Neural cell (in vitro differentiated cells): ENCODE measurements at regions not wholly inside any gene's neighbourhood (a gene's known extent, or its start where the extent isn't known, plus 50 kb on each side); places are given as distances from the start of the nearest gene placed in this dataset.

Experiments
- H2AFZ ChIP-seq: fragments of 200-600, 300-800 bp; sonication (generic), shearing (Covaris generic); 2 replicates; pipeline ENCODE4 v1.6.0; 2014; ENCODE audit warnings: low read depth, mild to moderate bottlenecking, antibody characterized with exemption, low read length, moderate library complexity
- H3F3A ChIP-seq: fragments of 200-600 bp; shearing (Covaris generic); 2 replicates; pipeline ENCODE4 v1.6.1; 2016; ENCODE audit warnings: mild to moderate bottlenecking, moderate library complexity, mixed read lengths, antibody characterized with exemption, low read length; ENCODE audit not compliant: insufficient read depth, poor library complexity, severe bottlenecking
- H3K27ac ChIP-seq: fragments of 200-600, 300-800 bp; sonication (generic), shearing (Covaris generic); 2 replicates; pipeline ENCODE4 v1.5.1; 2014; ENCODE audit warnings: mild to moderate bottlenecking, low read length, moderate library complexity
- H3K27me3 ChIP-seq: fragments of 300-800, 200-600 bp; sonication (generic), shearing (Covaris generic); 2 replicates; pipeline ENCODE4 v1.6.0; 2014; ENCODE audit warnings: mild to moderate bottlenecking, low read depth, low read length, moderate library complexity; ENCODE audit not compliant: insufficient read depth
- H3K36me3 ChIP-seq: fragments of 300-800, 200-600 bp; sonication (generic), shearing (Covaris generic); 2 replicates; pipeline ENCODE4 v1.5.1; 2014; ENCODE audit warnings: mild to moderate bottlenecking, antibody characterized with exemption, low read length, moderate library complexity; ENCODE audit not compliant: insufficient read depth
- H3K4me2 ChIP-seq: fragments of 300-800, 200-600 bp; sonication (generic), shearing (Covaris generic); 2 replicates; pipeline ENCODE4 v1.6.0; 2014; ENCODE audit warnings: mild to moderate bottlenecking, low read length
- H3K4me3 ChIP-seq: fragments of 300-800, 200-600 bp; sonication (generic), shearing (Covaris generic); 2 replicates; pipeline ENCODE4 v1.5.1; 2014; ENCODE audit warnings: mild to moderate bottlenecking, low read length, moderate library complexity
- H3K79me2 ChIP-seq: fragments of 200-600 bp; shearing (Covaris generic); replicated peaks from 2 replicates; pipeline ENCODE4 v1.6.0; 2014; ENCODE audit warnings: mild to moderate bottlenecking, low read length, moderate library complexity; ENCODE audit not compliant: insufficient read depth
- H3K9ac ChIP-seq: fragments of 300-800, 200-600 bp; sonication (generic), shearing (Covaris generic); 2 replicates; pipeline ENCODE4 v1.6.1; 2016; ENCODE audit warnings: mild to moderate bottlenecking, low read length, mixed read lengths
- H3K9me2 ChIP-seq: fragments of 200-600 bp; shearing (Covaris generic); 2 replicates; pipeline ENCODE4 v1.6.1; 2016; ENCODE audit warnings: mild to moderate bottlenecking, low read length, mixed read lengths; ENCODE audit not compliant: insufficient read depth
- H3K9me3 ChIP-seq: fragments of 200-600, 300-800 bp; sonication (generic), shearing (Covaris generic); 2 replicates; pipeline ENCODE4 v1.6.1; 2016; ENCODE audit warnings: mild to moderate bottlenecking, mixed run types, low read length, moderate library complexity, mixed read lengths
- H4K20me1 ChIP-seq: fragments of 200-600 bp; shearing (Covaris generic); 2 replicates; pipeline ENCODE4 v1.6.1; 2016; ENCODE audit warnings: mild to moderate bottlenecking, mixed run types; ENCODE audit not compliant: insufficient read depth
- CTCF ChIP-seq: fragments of 450-650 bp; IDR thresholded peaks from 2 replicates; pipeline ENCODE4 v1.5.1; 2014; ENCODE audit warnings: antibody characterized with exemption, mild to moderate bottlenecking, moderate library complexity; ENCODE audit not compliant: poor library complexity, severe bottlenecking
- EP300 ChIP-seq: fragments of 450-650 bp; conservative IDR thresholded peaks from 2 replicates; pipeline ENCODE4 v1.6.1; 2014; ENCODE audit warnings: antibody characterized with exemption, mild to moderate bottlenecking, moderate library complexity; ENCODE audit not compliant: poor library complexity, severe bottlenecking
- EZH2 ChIP-seq: fragments of 200-600, 300-800 bp; shearing (Covaris generic), sonication (generic); IDR thresholded peaks from 2 replicates; pipeline ENCODE4 v1.6.1; 2014; ENCODE audit warnings: antibody characterized with exemption, low read length, borderline replicate concordance, mild to moderate bottlenecking; ENCODE audit not compliant: insufficient read depth, poor library complexity, severe bottlenecking
- MXI1 ChIP-seq: fragments of 450-650 bp; conservative IDR thresholded peaks from 2 replicates; pipeline ENCODE4 v1.6.1; 2014; ENCODE audit warnings: antibody characterized with exemption, mild to moderate bottlenecking; ENCODE audit not compliant: poor library complexity, severe bottlenecking
- RAD21 ChIP-seq: fragments of 450-650 bp; conservative IDR thresholded peaks from 2 replicates; pipeline ENCODE4 v1.6.1; 2014; ENCODE audit warnings: antibody characterized with exemption, mild to moderate bottlenecking, moderate library complexity
- TAF1 ChIP-seq: IDR thresholded peaks from 2 replicates; pipeline ENCODE4 v1.6.1; 2012; ENCODE audit warnings: low read depth
- TF ChIP-seq, protein P1 (sequence below): IDR thresholded peaks from 2 replicates; pipeline ENCODE4 v1.6.1; 2012; ENCODE audit warnings: borderline replicate concordance

- no peaks in the 10 kb centered on the region for H4K20me1 ChIP-seq
- H3K9ac ChIP-seq, result no peak overlapping the region
- no peak overlapping the region for H3K27ac ChIP-seq
- H3K9me2 ChIP-seq, result no peaks in the 10 kb centered on the region
- no peak overlapping the region for H3K4me3 ChIP-seq
- H3K36me3 ChIP-seq, result no peaks in the 10 kb centered on the region
- H3K27me3 ChIP-seq, result peaks cover 23% of the 10 kb centered on the region
- TF ChIP-seq RAD21 (no peak), EP300 (no peak), EZH2 (no peak), MXI1 (no peak), TAF1 (no peak), CTCF (no peak)
- TF ChIP-seq, protein P1, sequence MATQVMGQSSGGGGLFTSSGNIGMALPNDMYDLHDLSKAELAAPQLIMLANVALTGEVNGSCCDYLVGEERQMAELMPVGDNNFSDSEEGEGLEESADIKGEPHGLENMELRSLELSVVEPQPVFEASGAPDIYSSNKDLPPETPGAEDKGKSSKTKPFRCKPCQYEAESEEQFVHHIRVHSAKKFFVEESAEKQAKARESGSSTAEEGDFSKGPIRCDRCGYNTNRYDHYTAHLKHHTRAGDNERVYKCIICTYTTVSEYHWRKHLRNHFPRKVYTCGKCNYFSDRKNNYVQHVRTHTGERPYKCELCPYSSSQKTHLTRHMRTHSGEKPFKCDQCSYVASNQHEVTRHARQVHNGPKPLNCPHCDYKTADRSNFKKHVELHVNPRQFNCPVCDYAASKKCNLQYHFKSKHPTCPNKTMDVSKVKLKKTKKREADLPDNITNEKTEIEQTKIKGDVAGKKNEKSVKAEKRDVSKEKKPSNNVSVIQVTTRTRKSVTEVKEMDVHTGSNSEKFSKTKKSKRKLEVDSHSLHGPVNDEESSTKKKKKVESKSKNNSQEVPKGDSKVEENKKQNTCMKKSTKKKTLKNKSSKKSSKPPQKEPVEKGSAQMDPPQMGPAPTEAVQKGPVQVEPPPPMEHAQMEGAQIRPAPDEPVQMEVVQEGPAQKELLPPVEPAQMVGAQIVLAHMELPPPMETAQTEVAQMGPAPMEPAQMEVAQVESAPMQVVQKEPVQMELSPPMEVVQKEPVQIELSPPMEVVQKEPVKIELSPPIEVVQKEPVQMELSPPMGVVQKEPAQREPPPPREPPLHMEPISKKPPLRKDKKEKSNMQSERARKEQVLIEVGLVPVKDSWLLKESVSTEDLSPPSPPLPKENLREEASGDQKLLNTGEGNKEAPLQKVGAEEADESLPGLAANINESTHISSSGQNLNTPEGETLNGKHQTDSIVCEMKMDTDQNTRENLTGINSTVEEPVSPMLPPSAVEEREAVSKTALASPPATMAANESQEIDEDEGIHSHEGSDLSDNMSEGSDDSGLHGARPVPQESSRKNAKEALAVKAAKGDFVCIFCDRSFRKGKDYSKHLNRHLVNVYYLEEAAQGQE, result no peak
- no peak overlapping the region for H2AFZ ChIP-seq
- no peak overlapping the region for H3K4me2 ChIP-seq
- no peaks in the 10 kb centered on the region for H3F3A ChIP-seq
- H3K9me3 ChIP-seq, result no peaks in the 10 kb centered on the region
- H3K79me2 ChIP-seq, result no peaks in the 10 kb centered on the region
Measured at GRCh38 chr7:12769444-12769843, 82.0 kb downstream of the ARL4A start.

DNA sequence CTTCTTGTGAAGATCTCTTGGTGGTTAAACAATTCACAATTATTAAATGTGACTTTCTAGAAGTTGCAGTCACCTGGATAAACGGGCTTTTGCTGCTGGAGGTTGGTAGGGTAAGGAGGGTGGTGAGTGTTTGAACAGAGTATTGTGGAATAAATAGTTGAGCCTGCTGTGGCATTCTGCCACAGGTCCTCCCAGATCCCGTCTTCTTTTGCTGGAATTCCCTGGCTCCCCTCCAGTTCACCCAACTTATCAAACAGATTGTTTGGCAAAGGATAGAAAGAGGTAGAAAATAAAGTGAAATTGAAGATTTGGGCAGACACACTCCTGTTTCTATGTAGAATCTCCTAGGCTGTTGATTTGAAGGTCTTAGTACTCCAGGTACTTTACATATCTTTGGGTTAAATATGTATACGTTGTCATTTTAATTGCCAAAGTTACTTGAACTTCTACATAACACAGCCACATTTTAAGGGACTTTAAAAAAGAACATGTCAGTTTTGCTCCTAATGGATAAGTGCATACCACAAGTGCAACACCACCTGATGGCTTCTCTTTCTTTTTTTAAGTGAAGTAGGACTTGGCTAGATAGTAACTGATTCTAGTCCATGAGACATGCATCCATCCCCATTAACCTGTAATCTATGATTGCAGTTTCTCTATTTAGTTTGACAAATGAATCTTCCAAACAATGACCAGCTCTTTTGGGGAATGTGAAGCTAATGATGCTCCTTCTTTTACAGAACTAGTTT, 83.0 kb downstream of the ARL4A start:
- TF ChIP-seq, protein P1, result no peak
- no peaks in the 10 kb centered on the region for H3K9me2 ChIP-seq
- H3K9ac ChIP-seq, result no peak overlapping the region
- H3F3A ChIP-seq, result no peaks in the 10 kb centered on the region
- H3K27ac ChIP-seq, result no peak overlapping the region
- no peaks in the 10 kb centered on the region for H3K79me2 ChIP-seq
- H3K27me3 ChIP-seq, result peaks cover 18% of the 10 kb centered on the region
- H2AFZ ChIP-seq, result no peak overlapping the region
- no peaks in the 10 kb centered on the region for H3K36me3 ChIP-seq
- H4K20me1 ChIP-seq, result no peaks in the 10 kb centered on the region
- H3K4me2 ChIP-seq, result no peak overlapping the region
- H3K9me3 ChIP-seq, result no peaks in the 10 kb centered on the region
- H3K4me3 ChIP-seq, result no peak overlapping the region
